ENCODE measurements at regions not wholly inside any gene's neighbourhood (a gene's known extent, or its start where the extent isn't known, plus 50 kb on each side); places are given as distances from the start of the nearest gene placed in this dataset.

DNA sequence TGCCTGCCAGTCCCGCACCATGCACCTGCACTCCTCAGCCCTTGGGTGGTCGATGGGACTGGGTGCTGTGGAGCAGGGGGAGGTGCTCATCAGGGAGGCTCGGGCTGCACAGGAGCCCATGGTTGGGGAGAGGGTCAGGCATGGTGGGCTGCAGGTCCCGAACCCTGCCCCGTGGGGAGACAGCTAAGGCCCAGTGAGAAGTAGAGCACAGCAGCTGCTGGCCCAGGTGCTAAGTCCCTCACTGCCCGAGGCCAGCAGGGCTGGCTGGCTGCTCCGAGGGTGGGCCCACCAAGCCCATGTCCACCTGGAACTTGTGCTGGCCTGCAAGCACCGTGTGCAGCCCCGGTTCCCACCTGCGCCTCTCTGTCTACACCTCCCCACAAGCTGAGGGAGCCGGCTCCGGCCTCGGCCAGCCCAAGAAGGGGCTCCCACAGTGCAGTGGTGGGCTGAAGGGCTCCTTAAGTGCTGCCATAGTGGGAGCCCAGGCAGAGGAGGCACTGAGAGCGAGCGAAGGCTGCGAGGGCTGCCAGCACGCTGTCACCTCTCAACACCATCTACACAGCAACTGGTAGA lies 88.5 kb upstream of the ELAVL2 start:
- no peak for ATAC-seq (ENCODE audit: insufficient read depth, low FRiP score)
- TF ChIP-seq, protein P1, sequence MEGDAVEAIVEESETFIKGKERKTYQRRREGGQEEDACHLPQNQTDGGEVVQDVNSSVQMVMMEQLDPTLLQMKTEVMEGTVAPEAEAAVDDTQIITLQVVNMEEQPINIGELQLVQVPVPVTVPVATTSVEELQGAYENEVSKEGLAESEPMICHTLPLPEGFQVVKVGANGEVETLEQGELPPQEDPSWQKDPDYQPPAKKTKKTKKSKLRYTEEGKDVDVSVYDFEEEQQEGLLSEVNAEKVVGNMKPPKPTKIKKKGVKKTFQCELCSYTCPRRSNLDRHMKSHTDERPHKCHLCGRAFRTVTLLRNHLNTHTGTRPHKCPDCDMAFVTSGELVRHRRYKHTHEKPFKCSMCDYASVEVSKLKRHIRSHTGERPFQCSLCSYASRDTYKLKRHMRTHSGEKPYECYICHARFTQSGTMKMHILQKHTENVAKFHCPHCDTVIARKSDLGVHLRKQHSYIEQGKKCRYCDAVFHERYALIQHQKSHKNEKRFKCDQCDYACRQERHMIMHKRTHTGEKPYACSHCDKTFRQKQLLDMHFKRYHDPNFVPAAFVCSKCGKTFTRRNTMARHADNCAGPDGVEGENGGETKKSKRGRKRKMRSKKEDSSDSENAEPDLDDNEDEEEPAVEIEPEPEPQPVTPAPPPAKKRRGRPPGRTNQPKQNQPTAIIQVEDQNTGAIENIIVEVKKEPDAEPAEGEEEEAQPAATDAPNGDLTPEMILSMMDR (IDR thresholded peaks at IDR 0.05; ENCODE audit: control extremely low read depth, extremely low read depth): no peak

DNA sequence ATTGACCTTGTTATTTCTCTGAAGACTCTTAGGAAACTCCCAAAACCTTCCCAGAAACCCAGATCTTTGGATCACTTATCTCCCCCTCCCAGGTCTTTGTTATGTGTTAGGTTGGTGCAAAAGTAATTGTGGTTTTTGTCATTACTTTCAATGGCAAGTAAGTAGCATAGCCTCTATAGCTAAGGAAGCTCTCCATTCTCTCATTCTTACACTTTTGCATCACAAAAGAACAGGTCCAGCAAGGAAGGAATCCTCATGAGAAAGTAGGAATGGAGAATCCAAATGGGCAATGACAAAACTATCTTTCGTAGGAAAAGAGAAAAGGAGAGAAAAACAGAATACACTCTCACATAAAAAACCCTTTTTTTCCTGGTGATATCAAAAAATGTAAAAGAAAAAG lies 81.3 kb upstream of the ELAVL2 start:
- ATAC-seq (ENCODE audit: insufficient read depth, low FRiP score) (no peak), DNase-seq (no peak)
- TF ChIP-seq, protein P1 (IDR thresholded peaks at IDR 0.05; ENCODE audit: control extremely low read depth, extremely low read depth): no peak
- H3K9ac ChIP-seq (ENCODE audit: insufficient read depth in 1 of 2, low read length in 2 of 2): no peak overlapping the region
- H3K36me3 ChIP-seq (ENCODE audit: control insufficient read depth in 4 of 4, insufficient read depth in 4 of 4, low read length in 4 of 4): no peaks in the 10 kb centered on the region
- no peak overlapping the region for H3K4me3 ChIP-seq
- no peaks in the 10 kb centered on the region for H3K27me3 ChIP-seq (ENCODE audit: control insufficient read depth in 3 of 3, insufficient read depth in 3 of 3, low read length in 2 of 3)
- 80% methylated on average over 1 of the region's 1 CpG for WGBS, 2 donors
- H3K9me3 ChIP-seq (ENCODE audit: control insufficient read depth in 4 of 4, insufficient read depth in 3 of 4, low read length in 3 of 4): peaks cover 0 to 5% (median 0%) of the 10 kb centered on the region in 4 donors
- no peak overlapping the region for H3K27ac ChIP-seq (ENCODE audit: low read depth in 1 of 2, low read length in 1 of 2)
- H3K4me1 ChIP-seq (ENCODE audit: control insufficient read depth in 5 of 5, insufficient read depth in 5 of 5, low read length in 5 of 5): no peaks in the 10 kb centered on the region

More for the DNA sequence above, 88.5 kb upstream of the ELAVL2 start:
- H3K27ac ChIP-seq (ENCODE audit: low read depth in 1 of 2, low read length in 1 of 2): no peak overlapping the region
- no peaks in the 10 kb centered on the region for H3K27me3 ChIP-seq (ENCODE audit: control insufficient read depth in 3 of 3, insufficient read depth in 3 of 3, low read length in 2 of 3)
- WGBS, 2 donors: 91 to 95% methylated on average over 17 of the region's 17 CpGs
- DNase-seq: no peak
- no peaks in the 10 kb centered on the region for H3K4me1 ChIP-seq (ENCODE audit: control insufficient read depth in 5 of 5, insufficient read depth in 5 of 5, low read length in 5 of 5)
- no peak overlapping the region for H3K9ac ChIP-seq (ENCODE audit: insufficient read depth in 1 of 2, low read length in 2 of 2)
- no peaks in the 10 kb centered on the region for H3K36me3 ChIP-seq (ENCODE audit: control insufficient read depth in 4 of 4, insufficient read depth in 4 of 4, low read length in 4 of 4)
- H3K4me3 ChIP-seq: no peak overlapping the region
- H3K9me3 ChIP-seq (ENCODE audit: control insufficient read depth in 4 of 4, insufficient read depth in 3 of 4, low read length in 3 of 4): peaks cover 0 to 11% (median 0%) of the 10 kb centered on the region in 4 donors

DNA sequence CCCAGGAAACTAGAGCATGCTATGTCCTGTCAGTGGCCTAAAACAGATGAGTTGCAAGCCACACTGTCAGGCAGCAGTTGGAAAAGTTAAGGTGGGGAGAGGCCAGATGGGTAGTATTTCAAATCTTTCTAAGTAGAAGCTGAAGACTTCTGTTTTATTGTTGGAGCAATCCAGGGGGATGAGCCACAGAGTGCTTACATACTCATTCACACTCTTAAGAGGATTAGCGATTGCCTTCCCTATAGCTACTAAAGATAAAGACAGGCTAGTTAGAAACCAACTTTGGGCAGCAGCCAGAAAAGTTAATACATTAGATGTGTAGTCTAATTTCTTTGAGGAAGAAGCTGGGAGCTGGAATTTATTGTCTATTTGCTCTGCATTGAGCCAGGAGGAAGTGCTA lies 61.7 kb upstream of the ELAVL2 start:
- WGBS, 2 donors: 70 to 77% methylated on average over 1 of the region's 1 CpG
- Histone ChIP-seq H3K9me3 (ENCODE audit: control insufficient read depth in 4 of 4, insufficient read depth in 3 of 4, low read length in 3 of 4) (peaks cover 0 to 4% (median 0%) of the 10 kb centered on the region in 4 donors), H3K4me1 (ENCODE audit: control insufficient read depth in 5 of 5, insufficient read depth in 5 of 5, low read length in 5 of 5) (no peaks in the 10 kb centered on the region), H3K4me3 (no peak overlapping the region), H3K27me3 (ENCODE audit: control insufficient read depth in 3 of 3, insufficient read depth in 3 of 3, low read length in 2 of 3) (no peaks in the 10 kb centered on the region), H3K9ac (ENCODE audit: insufficient read depth in 1 of 2, low read length in 2 of 2) (no peak overlapping the region), H3K36me3 (ENCODE audit: control insufficient read depth in 4 of 4, insufficient read depth in 4 of 4, low read length in 4 of 4) (no peaks in the 10 kb centered on the region), H3K27ac (ENCODE audit: low read depth in 1 of 2, low read length in 1 of 2) (no peak overlapping the region)
- DNase-seq (no peak), ATAC-seq (ENCODE audit: insufficient read depth, low FRiP score) (no peak)
- TF ChIP-seq, protein P1 (IDR thresholded peaks at IDR 0.05; ENCODE audit: control extremely low read depth, extremely low read depth): no peak

Data from lung (tissue), 11 donors.